Medulla oblongata (tissue), 1 donor: ENCODE measurements at regions not wholly inside any gene's neighbourhood (a gene's known extent, or its start where the extent isn't known, plus 50 kb on each side); places are given as distances from the start of the nearest gene placed in this dataset.
A peak's percentile ranks its signal among the peaks of the same experiment; 100 is the strongest.

Experiments
- DNase-seq: peaks from one replicate; pipeline ENCODE4 v3.0.0-alpha.2; 2015; ENCODE audit errors: extremely low spot score

- no peak for DNase-seq
These were observed 328.6 kb downstream of the MN1 start for GRCh38 chr22:27472975-27473374.

- DNase-seq = no peak
These were observed 328.0 kb downstream of the MN1 start for GRCh38 chr22:27473533-27473932.

GRCh38 chr22:27474112-27474571, 327.4 kb downstream of the MN1 start:
- no peak for DNase-seq

- DNase-seq = no peak
These were observed 326.6 kb downstream of the MN1 start for GRCh38 chr22:27474711-27475547.

- no peak for DNase-seq
These were observed 326.0 kb downstream of the MN1 start for GRCh38 chr22:27475548-27475897.

GRCh38 chr22:27476318-27476717, 325.2 kb downstream of the MN1 start:
- no peak for DNase-seq

GRCh38 chr22:27476729-27477128, 324.8 kb downstream of the MN1 start:
- DNase-seq = no peak

GRCh38 chr22:27477171-27477570, 324.4 kb downstream of the MN1 start:
- no peak for DNase-seq

GRCh38 chr22:27480487-27480886, 321.1 kb downstream of the MN1 start:
- DNase-seq = peak; percentile 84

GRCh38 chr22:27482402-27482801, 319.2 kb downstream of the MN1 start:
- no peak for DNase-seq

- no peak for DNase-seq
These were observed 318.3 kb downstream of the MN1 start for GRCh38 chr22:27483095-27483785.

- DNase-seq = no peak
These were observed 315.7 kb downstream of the MN1 start for GRCh38 chr22:27485842-27486241.

GRCh38 chr22:27487600-27488452, 313.7 kb downstream of the MN1 start:
- no peak for DNase-seq

- no peak for DNase-seq
These were observed 312.9 kb downstream of the MN1 start for GRCh38 chr22:27488456-27489177.

GRCh38 chr22:27489178-27489675, 312.3 kb downstream of the MN1 start:
- no peak for DNase-seq

GRCh38 chr22:27490080-27490479, 311.5 kb downstream of the MN1 start:
- DNase-seq = no peak

- DNase-seq = no peak
These were observed 309.7 kb downstream of the MN1 start for GRCh38 chr22:27491888-27492287.

- no peak for DNase-seq
These were observed 308.9 kb downstream of the MN1 start for GRCh38 chr22:27492566-27493201.

- no peak for DNase-seq
These were observed 307.8 kb downstream of the MN1 start for GRCh38 chr22:27493796-27494195.

- DNase-seq = no peak
These were observed 306.8 kb downstream of the MN1 start for GRCh38 chr22:27494785-27495184.

GRCh38 chr22:27495325-27495724, 306.2 kb downstream of the MN1 start:
- DNase-seq = no peak
